ENCODE measurements at regions not wholly inside any gene's neighbourhood (a gene's known extent, or its start where the extent isn't known, plus 50 kb on each side); places are given as distances from the start of the nearest gene placed in this dataset.

DNA sequence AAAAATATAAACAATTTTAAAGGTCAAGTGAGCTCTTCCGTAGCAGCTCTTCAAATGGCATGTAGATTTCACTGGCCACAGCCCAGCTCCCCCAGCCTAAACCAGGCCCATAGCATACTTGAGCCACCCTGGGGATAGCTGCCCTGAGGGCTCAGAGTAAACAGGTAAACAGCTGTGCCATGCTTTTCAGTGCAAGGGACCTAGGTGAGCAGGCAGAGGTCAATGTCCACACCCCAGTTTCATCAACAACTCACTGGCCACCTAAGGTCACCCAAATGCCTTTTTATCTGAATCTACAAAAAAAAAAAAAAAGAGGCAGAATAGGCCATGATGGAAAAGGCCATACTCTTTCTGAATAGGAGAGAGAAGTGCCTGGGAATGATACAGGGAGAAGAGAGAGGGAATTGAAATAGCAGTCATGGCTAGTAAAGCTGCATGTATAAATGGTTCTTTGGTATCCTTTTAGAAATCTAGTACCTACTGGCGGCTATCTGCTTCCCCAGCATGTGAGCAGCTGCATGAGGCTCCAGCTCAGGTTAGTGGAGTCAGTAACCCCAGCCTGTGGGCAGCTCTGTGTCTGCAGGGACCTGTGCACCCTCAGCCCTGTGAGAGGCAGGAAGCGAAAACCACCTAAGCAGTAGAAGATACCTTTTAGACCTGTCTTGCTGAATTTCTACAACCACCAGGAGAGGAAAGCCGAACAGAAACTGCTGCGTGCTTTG, 77.0 kb downstream of the FOXA2 start:
- BruUV-seq (replicated peaks), result no TSS peak
- Mint-ChIP-seq H3K36me3 (ENCODE audit: insufficient read depth, unreplicated experiment) (no peaks in the 10 kb centered on the region), H3K27me3 (ENCODE audit: insufficient read depth, unreplicated experiment) (no peaks in the 10 kb centered on the region), H3K4me3 (ENCODE audit: unreplicated experiment) (no peak overlapping the region), H3K4me1 (ENCODE audit: insufficient read depth, unreplicated experiment) (no peaks in the 10 kb centered on the region), H3K27ac (ENCODE audit: low read depth, unreplicated experiment) (no peak overlapping the region), H3K9me3 (ENCODE audit: unreplicated experiment) (no peaks in the 10 kb centered on the region)
- no peak for DNase-seq (ENCODE audit: unreplicated experiment)
- intact Hi-C loops (cut with micrococcal nuclease), result no loop called here
- ChIA-PET CTCF (interaction anchor here (0.6 to 1.7 kb wide), 11 partner anchors 10 to 699 kb away, joined by 3 to 6 read pairs (median 3); no protein-coding TSS in a partner anchor), POLR2A (interaction anchor here (0.7 kb wide), 1 partner anchor 8 kb away, joined by 3 read pairs; no protein-coding TSS in a partner anchor)
- TF ChIP-seq, protein P1, sequence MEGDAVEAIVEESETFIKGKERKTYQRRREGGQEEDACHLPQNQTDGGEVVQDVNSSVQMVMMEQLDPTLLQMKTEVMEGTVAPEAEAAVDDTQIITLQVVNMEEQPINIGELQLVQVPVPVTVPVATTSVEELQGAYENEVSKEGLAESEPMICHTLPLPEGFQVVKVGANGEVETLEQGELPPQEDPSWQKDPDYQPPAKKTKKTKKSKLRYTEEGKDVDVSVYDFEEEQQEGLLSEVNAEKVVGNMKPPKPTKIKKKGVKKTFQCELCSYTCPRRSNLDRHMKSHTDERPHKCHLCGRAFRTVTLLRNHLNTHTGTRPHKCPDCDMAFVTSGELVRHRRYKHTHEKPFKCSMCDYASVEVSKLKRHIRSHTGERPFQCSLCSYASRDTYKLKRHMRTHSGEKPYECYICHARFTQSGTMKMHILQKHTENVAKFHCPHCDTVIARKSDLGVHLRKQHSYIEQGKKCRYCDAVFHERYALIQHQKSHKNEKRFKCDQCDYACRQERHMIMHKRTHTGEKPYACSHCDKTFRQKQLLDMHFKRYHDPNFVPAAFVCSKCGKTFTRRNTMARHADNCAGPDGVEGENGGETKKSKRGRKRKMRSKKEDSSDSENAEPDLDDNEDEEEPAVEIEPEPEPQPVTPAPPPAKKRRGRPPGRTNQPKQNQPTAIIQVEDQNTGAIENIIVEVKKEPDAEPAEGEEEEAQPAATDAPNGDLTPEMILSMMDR (IDR thresholded peaks at IDR 0.05; ENCODE audit: unreplicated experiment), result no peak

DNA sequence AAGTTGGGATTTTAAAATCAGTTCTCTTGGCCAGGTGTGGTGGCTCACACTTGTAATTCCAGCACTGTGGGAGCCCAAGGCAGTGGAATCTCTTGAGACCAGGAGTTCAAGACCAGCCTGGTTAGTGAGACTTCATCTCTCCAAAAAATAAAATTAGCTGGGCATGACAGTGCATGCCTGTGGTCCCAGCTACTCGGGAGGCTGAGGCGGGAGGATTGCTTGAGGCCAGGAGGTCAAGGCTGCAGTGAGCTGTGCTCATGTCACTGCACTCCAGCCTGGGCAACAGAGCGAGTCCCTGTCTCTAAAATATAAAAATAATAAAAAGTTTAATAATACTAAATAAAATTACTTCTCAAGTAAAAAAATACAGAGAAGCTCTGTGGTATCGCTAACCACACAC, 77.5 kb downstream of the FOXA2 start:
- TF ChIP-seq, protein P1 (IDR thresholded peaks at IDR 0.05; ENCODE audit: unreplicated experiment), result no peak
- ChIA-PET POLR2A (interaction anchor here (0.7 kb wide), 1 partner anchor 8 kb away, joined by 3 read pairs; no protein-coding TSS in a partner anchor), CTCF (interaction anchor here (0.6 to 1.7 kb wide), 11 partner anchors 9 to 210 kb away, joined by 3 to 6 read pairs (median 4); no protein-coding TSS in a partner anchor)
- Mint-ChIP-seq H3K4me3 (ENCODE audit: unreplicated experiment) (no peak overlapping the region), H3K27me3 (ENCODE audit: insufficient read depth, unreplicated experiment) (no peaks in the 10 kb centered on the region), H3K9me3 (ENCODE audit: unreplicated experiment) (no peaks in the 10 kb centered on the region), H3K36me3 (ENCODE audit: insufficient read depth, unreplicated experiment) (no peaks in the 10 kb centered on the region), H3K27ac (ENCODE audit: low read depth, unreplicated experiment) (no peak overlapping the region), H3K4me1 (ENCODE audit: insufficient read depth, unreplicated experiment) (no peaks in the 10 kb centered on the region)
- no TSS peak for BruUV-seq (replicated peaks)
- no peak for DNase-seq (ENCODE audit: unreplicated experiment)
- intact Hi-C loops (cut with micrococcal nuclease), result no loop called here

DNA sequence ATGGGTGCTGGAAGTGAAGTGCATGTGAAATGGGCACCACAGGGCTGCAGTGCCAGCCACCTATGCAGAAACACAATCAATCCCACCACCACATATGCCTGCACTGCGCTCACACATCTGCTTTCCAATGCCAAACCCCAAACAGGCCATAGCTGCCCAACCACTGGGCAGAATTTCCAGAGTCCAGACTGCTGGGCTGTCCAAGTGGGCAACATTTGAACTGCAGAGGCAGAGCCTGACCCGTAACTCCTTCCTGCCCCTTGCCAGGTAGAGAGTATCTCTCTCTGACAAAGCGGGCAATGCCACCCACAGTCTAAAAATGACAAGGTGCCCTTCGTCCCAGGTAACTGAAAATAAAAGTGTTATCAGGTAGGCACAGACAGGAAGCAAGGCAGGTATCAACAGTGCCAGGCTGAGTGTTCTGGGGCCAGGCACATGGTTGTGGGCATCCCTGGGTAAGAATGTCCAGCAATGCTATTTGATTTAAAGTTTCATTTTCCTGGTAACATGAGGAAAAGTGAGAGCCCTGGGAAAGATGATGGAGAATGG, 79.5 kb downstream of the FOXA2 start:
- no TSS peak for BruUV-seq (replicated peaks)
- CTCF ChIA-PET, result interaction anchor here (1.1 kb wide), 1 partner anchor 51 kb away, joined by 4 read pairs; no protein-coding TSS in a partner anchor
- H3K36me3 Mint-ChIP-seq (ENCODE audit: insufficient read depth, unreplicated experiment), result no peaks in the 10 kb centered on the region

DNA sequence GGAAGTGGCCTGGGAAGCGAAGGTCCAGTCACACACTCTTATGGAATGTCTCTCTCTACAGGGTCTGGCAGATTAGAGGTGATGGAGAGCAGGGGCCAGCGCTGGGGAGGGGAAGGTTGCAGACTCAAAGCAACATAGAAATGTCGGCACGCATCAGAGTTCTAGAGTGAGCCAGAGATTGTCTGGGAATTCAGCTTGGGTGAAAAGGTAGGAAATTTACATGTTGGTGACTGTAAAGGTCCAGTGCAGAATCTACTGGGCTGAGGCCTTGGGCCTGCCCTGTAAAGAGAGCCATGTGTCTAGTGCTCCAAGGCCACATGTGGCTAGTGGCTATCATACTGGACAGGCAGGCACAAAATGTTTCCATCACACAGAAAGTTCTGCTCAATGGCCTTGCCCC, 80.8 kb downstream of the FOXA2 start:
- ChIA-PET CTCF (interaction anchor here (0.5 to 0.6 kb wide), 2 partner anchors 8 to 198 kb away, joined by 3 read pairs; no protein-coding TSS in a partner anchor), POLR2A (no interaction called here)
- DNase-seq (ENCODE audit: unreplicated experiment), result no peak
- no peak overlapping the region for H3K27ac Mint-ChIP-seq (ENCODE audit: low read depth, unreplicated experiment)
- no peaks in the 10 kb centered on the region for H3K36me3 Mint-ChIP-seq (ENCODE audit: insufficient read depth, unreplicated experiment)
- no peak overlapping the region for H3K4me3 Mint-ChIP-seq (ENCODE audit: unreplicated experiment)
- no peaks in the 10 kb centered on the region for H3K27me3 Mint-ChIP-seq (ENCODE audit: insufficient read depth, unreplicated experiment)
- intact Hi-C loops (cut with micrococcal nuclease), result no loop called here
- no TSS peak for BruUV-seq (replicated peaks)
- H3K4me1 Mint-ChIP-seq (ENCODE audit: insufficient read depth, unreplicated experiment), result no peaks in the 10 kb centered on the region
- H3K9me3 Mint-ChIP-seq (ENCODE audit: unreplicated experiment), result no peaks in the 10 kb centered on the region
- TF ChIP-seq, protein P1 (IDR thresholded peaks at IDR 0.05; ENCODE audit: unreplicated experiment), result no peak

More for the DNA sequence above, 79.5 kb downstream of the FOXA2 start:
- no peaks in the 10 kb centered on the region for H3K4me1 Mint-ChIP-seq (ENCODE audit: insufficient read depth, unreplicated experiment)
- H3K9me3 Mint-ChIP-seq (ENCODE audit: unreplicated experiment), result no peaks in the 10 kb centered on the region
- no peak overlapping the region for H3K27ac Mint-ChIP-seq (ENCODE audit: low read depth, unreplicated experiment)
- H3K4me3 Mint-ChIP-seq (ENCODE audit: unreplicated experiment), result no peak overlapping the region
- POLR2A ChIA-PET, result no interaction called here
- no peak for DNase-seq (ENCODE audit: unreplicated experiment)
- no peaks in the 10 kb centered on the region for H3K27me3 Mint-ChIP-seq (ENCODE audit: insufficient read depth, unreplicated experiment)
- intact Hi-C loops (cut with micrococcal nuclease), result no loop called here
- TF ChIP-seq, protein P1 (IDR thresholded peaks at IDR 0.05; ENCODE audit: unreplicated experiment), result no peak
